Progenitor cell of endocrine pancreas (in vitro differentiated cells): ENCODE measurements at regions not wholly inside any gene's neighbourhood (a gene's known extent, or its start where the extent isn't known, plus 50 kb on each side); places are given as distances from the start of the nearest gene placed in this dataset.

Experiments used
- DNase-seq: peaks from one replicate; pipeline ENCODE4 v3.0.0; 2021; ENCODE audit warnings: low spot score; ENCODE audit not compliant: unreplicated experiment
- H3K27ac Mint-ChIP-seq: 2 replicates; pipeline ENCODE4 v1.8.0; 2021; ENCODE audit warnings: mild to moderate bottlenecking, moderate library complexity, mixed read lengths
- H3K27me3 Mint-ChIP-seq: 2 replicates; pipeline ENCODE4 v1.8.0; 2021; ENCODE audit warnings: mixed read lengths
- H3K36me3 Mint-ChIP-seq: 2 replicates; pipeline ENCODE4 v1.8.0; 2022; ENCODE audit warnings: mixed read lengths; ENCODE audit not compliant: insufficient read depth
- H3K4me1 Mint-ChIP-seq: 2 replicates; pipeline ENCODE4 v1.8.0; 2021; ENCODE audit warnings: low read depth, mixed read lengths
- H3K4me3 Mint-ChIP-seq: 2 replicates; pipeline ENCODE4 v1.8.0; 2021; ENCODE audit warnings: low read depth, mild to moderate bottlenecking, moderate library complexity, mixed read lengths
- H3K9me3 Mint-ChIP-seq: 2 replicates; pipeline ENCODE4 v1.8.0; 2021; ENCODE audit warnings: low read depth, mixed read lengths
- TF ChIP-seq, protein P1 (sequence below): fragments of 200-600 bp; sonication (generic); IDR thresholded peaks from one replicate; pipeline ENCODE4 v1.5.0; 2021; ENCODE audit warnings: antibody characterized with exemption, mild to moderate bottlenecking; ENCODE audit not compliant: unreplicated experiment

DNA sequence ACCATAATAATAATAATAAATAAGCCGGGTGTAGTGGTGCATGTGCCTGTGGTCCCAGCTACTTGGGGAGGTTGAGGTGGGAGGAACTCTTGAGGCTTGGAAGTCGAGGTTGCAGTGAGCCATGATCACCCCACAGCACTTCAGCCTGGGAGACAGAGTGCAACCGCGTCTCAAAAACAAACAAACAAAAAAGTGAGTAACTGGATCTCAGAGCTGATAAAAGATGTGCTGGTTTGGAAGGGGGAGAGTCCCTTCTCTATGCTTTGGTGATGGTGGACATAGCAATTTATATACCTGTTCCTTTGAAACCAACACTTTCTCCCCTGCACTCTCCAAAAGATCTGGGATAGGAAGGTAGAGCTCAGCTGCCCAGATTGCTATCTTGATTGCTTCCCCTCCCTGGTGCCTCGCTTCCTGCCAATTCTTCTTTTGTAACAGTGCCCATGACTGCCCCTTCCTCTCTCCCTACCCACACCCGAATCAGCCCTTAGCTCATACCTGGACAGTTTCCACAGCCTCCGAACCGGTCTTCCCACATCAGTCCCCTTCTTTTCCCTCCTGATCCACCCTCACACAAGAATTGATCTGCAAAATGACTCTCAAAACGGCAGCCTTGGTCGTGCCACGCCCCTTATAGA, 55.1 kb upstream of the UBE2E1 start:
- TF ChIP-seq, protein P1, sequence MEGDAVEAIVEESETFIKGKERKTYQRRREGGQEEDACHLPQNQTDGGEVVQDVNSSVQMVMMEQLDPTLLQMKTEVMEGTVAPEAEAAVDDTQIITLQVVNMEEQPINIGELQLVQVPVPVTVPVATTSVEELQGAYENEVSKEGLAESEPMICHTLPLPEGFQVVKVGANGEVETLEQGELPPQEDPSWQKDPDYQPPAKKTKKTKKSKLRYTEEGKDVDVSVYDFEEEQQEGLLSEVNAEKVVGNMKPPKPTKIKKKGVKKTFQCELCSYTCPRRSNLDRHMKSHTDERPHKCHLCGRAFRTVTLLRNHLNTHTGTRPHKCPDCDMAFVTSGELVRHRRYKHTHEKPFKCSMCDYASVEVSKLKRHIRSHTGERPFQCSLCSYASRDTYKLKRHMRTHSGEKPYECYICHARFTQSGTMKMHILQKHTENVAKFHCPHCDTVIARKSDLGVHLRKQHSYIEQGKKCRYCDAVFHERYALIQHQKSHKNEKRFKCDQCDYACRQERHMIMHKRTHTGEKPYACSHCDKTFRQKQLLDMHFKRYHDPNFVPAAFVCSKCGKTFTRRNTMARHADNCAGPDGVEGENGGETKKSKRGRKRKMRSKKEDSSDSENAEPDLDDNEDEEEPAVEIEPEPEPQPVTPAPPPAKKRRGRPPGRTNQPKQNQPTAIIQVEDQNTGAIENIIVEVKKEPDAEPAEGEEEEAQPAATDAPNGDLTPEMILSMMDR, result no peak
- no peaks in the 10 kb centered on the region for H3K36me3 Mint-ChIP-seq
- peaks cover 18% of the 10 kb centered on the region for H3K4me1 Mint-ChIP-seq
- H3K27ac Mint-ChIP-seq, result no peak overlapping the region
- DNase-seq, result no peak
- no peak overlapping the region for H3K4me3 Mint-ChIP-seq
- H3K9me3 Mint-ChIP-seq, result no peaks in the 10 kb centered on the region
- H3K27me3 Mint-ChIP-seq, result peaks cover 5% of the 10 kb centered on the region

DNA sequence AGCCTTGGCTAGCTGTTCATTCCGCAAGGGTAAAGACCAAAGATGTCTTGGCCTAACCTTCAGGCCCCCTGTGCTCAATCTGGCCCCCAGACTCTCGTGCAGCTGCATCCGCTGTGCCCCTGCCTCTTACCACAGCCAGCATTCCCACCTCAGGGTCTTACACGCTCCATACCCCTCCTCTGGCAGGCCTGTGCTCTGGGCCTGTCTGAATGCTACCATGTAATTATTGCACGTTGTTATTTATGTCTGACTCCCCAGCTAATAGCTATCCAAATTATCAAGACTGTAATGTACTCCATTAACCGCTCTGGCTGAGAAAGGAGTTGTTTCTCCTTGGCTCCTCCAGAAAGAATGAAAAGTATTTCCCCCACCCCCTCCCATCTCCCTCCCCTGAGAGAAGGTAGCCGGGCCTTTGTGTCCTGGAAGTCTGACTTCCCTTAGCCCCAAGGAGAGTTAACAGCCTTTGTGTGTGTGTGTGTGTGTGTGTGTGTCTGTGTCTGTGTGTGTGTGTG, 54.5 kb upstream of the UBE2E1 start:
- TF ChIP-seq, protein P1, result no peak
- no peak overlapping the region for H3K27ac Mint-ChIP-seq
- no peak overlapping the region for H3K4me3 Mint-ChIP-seq
- peaks cover 18% of the 10 kb centered on the region for H3K4me1 Mint-ChIP-seq
- peaks cover 11% of the 10 kb centered on the region for H3K27me3 Mint-ChIP-seq
- DNase-seq, result no peak
- no peaks in the 10 kb centered on the region for H3K9me3 Mint-ChIP-seq
- H3K36me3 Mint-ChIP-seq, result no peaks in the 10 kb centered on the region

DNA sequence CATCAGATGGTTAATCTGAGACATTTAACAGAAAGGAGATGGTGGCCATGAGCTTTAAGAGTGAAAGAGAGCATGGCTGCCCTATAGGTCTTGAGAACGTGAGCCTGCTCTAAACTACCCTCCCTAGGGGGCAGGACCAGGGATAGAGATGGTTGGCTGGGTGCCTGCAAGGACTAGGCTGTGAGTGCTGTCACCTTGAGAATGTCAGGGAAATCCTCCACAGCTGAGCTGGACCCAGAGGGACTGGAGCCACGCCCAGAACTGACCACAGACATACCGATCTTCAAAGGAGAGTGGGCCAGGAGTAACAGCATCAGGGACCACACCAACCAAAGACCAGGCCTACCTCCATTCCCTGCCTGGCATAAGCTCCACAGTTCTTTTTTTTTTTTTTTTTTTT, 53.6 kb upstream of the UBE2E1 start:
- Mint-ChIP-seq H3K27me3 (peaks cover 11% of the 10 kb centered on the region), H3K36me3 (no peaks in the 10 kb centered on the region), H3K4me3 (no peak overlapping the region), H3K4me1 (peaks cover 18% of the 10 kb centered on the region), H3K9me3 (no peaks in the 10 kb centered on the region), H3K27ac (no peak overlapping the region)
- DNase-seq, result no peak
- TF ChIP-seq, protein P1, result no peak

DNA sequence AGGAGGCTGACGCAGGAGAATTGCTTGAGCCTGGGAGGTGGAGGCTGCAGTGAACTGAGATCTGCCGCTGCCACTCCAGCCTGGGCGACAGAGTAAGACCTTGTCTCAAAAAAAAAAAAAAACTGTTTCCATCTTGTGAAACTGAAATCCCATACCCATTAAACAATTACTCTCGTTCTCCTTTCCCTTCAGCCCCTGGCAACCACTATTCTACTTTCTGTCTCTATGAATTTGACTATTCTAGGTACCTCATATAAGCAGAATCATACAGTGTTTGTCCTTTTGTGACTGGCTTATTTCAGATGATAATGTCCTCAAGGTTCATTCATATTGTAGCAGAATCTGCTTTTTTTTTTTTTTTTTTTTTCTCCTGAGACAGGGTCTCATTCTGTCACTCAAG, 51.5 kb upstream of the UBE2E1 start:
- Mint-ChIP-seq H3K4me1 (peaks cover 8% of the 10 kb centered on the region), H3K27me3 (peaks cover 11% of the 10 kb centered on the region), H3K36me3 (no peaks in the 10 kb centered on the region), H3K9me3 (no peaks in the 10 kb centered on the region), H3K4me3 (no peak overlapping the region), H3K27ac (no peak overlapping the region)
- TF ChIP-seq, protein P1, result no peak
- no peak for DNase-seq
